ENCODE measurements at regions not wholly inside any gene's neighbourhood (a gene's known extent, or its start where the extent isn't known, plus 50 kb on each side); places are given as distances from the start of the nearest gene placed in this dataset.

GRCh38 chr11:95586155-95586554 lies 203.4 kb downstream of the FAM76B start:
- DNase-seq (ENCODE audit: low spot score) (no peak), ATAC-seq (no peak)
- Mint-ChIP-seq H3K4me1 (no peaks in the 10 kb centered on the region), H3K36me3 (no peaks in the 10 kb centered on the region), H3K27me3 (ENCODE audit: low read depth) (no peaks in the 10 kb centered on the region), H3K27ac (no peak overlapping the region), H3K9me3 (peaks cover under 1% of the 10 kb centered on the region; the same call in 1 of the 2 replicates), H3K4me3 (no peak overlapping the region)
- CTCF ChIA-PET = interaction anchor here (1.1 kb wide), 1 partner anchor 434 kb away, joined by 3 read pairs; no protein-coding TSS in a partner anchor
- TF ChIP-seq HMGA2 (CRISPR knock-in tag; IDR thresholded peaks at IDR 0.05) (no peak), TP53 (CRISPR knock-in tag; IDR thresholded peaks at IDR 0.05) (no peak), NFATC4 (CRISPR knock-in tag; IDR thresholded peaks at IDR 0.05) (no peak), NR3C1 (CRISPR knock-in tag; conservative IDR thresholded peaks at IDR 0.05; ENCODE audit: low read depth) (no peak), KAT7 (CRISPR knock-in tag; IDR thresholded peaks at IDR 0.05; ENCODE audit: borderline replicate concordance) (no peak), ZSCAN18 (CRISPR knock-in tag; IDR thresholded peaks at IDR 0.05) (no peak), AFF4 (CRISPR knock-in tag; IDR thresholded peaks at IDR 0.05; ENCODE audit: borderline replicate concordance) (no peak), ZNF317 (CRISPR knock-in tag; IDR thresholded peaks at IDR 0.05; ENCODE audit: borderline replicate concordance, low read depth) (no peak), ZNF512 (CRISPR knock-in tag; IDR thresholded peaks at IDR 0.05; ENCODE audit: borderline replicate concordance) (no peak)
- TF ChIP-seq, protein P1, sequence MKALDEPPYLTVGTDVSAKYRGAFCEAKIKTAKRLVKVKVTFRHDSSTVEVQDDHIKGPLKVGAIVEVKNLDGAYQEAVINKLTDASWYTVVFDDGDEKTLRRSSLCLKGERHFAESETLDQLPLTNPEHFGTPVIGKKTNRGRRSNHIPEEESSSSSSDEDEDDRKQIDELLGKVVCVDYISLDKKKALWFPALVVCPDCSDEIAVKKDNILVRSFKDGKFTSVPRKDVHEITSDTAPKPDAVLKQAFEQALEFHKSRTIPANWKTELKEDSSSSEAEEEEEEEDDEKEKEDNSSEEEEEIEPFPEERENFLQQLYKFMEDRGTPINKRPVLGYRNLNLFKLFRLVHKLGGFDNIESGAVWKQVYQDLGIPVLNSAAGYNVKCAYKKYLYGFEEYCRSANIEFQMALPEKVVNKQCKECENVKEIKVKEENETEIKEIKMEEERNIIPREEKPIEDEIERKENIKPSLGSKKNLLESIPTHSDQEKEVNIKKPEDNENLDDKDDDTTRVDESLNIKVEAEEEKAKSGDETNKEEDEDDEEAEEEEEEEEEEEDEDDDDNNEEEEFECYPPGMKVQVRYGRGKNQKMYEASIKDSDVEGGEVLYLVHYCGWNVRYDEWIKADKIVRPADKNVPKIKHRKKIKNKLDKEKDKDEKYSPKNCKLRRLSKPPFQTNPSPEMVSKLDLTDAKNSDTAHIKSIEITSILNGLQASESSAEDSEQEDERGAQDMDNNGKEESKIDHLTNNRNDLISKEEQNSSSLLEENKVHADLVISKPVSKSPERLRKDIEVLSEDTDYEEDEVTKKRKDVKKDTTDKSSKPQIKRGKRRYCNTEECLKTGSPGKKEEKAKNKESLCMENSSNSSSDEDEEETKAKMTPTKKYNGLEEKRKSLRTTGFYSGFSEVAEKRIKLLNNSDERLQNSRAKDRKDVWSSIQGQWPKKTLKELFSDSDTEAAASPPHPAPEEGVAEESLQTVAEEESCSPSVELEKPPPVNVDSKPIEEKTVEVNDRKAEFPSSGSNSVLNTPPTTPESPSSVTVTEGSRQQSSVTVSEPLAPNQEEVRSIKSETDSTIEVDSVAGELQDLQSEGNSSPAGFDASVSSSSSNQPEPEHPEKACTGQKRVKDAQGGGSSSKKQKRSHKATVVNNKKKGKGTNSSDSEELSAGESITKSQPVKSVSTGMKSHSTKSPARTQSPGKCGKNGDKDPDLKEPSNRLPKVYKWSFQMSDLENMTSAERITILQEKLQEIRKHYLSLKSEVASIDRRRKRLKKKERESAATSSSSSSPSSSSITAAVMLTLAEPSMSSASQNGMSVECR (CRISPR knock-in tag; IDR thresholded peaks at IDR 0.05; ENCODE audit: borderline replicate concordance) = no peak
- TF ChIP-seq, protein P2, sequence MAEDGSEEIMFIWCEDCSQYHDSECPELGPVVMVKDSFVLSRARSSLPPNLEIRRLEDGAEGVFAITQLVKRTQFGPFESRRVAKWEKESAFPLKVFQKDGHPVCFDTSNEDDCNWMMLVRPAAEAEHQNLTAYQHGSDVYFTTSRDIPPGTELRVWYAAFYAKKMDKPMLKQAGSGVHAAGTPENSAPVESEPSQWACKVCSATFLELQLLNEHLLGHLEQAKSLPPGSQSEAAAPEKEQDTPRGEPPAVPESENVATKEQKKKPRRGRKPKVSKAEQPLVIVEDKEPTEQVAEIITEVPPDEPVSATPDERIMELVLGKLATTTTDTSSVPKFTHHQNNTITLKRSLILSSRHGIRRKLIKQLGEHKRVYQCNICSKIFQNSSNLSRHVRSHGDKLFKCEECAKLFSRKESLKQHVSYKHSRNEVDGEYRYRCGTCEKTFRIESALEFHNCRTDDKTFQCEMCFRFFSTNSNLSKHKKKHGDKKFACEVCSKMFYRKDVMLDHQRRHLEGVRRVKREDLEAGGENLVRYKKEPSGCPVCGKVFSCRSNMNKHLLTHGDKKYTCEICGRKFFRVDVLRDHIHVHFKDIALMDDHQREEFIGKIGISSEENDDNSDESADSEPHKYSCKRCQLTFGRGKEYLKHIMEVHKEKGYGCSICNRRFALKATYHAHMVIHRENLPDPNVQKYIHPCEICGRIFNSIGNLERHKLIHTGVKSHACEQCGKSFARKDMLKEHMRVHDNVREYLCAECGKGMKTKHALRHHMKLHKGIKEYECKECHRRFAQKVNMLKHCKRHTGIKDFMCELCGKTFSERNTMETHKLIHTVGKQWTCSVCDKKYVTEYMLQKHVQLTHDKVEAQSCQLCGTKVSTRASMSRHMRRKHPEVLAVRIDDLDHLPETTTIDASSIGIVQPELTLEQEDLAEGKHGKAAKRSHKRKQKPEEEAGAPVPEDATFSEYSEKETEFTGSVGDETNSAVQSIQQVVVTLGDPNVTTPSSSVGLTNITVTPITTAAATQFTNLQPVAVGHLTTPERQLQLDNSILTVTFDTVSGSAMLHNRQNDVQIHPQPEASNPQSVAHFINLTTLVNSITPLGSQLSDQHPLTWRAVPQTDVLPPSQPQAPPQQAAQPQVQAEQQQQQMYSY (CRISPR knock-in tag; IDR thresholded peaks at IDR 0.05) = no peak
- TF ChIP-seq, protein P3, sequence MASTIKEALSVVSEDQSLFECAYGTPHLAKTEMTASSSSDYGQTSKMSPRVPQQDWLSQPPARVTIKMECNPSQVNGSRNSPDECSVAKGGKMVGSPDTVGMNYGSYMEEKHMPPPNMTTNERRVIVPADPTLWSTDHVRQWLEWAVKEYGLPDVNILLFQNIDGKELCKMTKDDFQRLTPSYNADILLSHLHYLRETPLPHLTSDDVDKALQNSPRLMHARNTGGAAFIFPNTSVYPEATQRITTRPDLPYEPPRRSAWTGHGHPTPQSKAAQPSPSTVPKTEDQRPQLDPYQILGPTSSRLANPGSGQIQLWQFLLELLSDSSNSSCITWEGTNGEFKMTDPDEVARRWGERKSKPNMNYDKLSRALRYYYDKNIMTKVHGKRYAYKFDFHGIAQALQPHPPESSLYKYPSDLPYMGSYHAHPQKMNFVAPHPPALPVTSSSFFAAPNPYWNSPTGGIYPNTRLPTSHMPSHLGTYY (CRISPR knock-in tag; IDR thresholded peaks at IDR 0.05) = no peak
- POLR2A ChIA-PET = no interaction called here

All from WTC11 (cell line).